Hepatocyte (in vitro differentiated cells): ENCODE measurements at regions not wholly inside any gene's neighbourhood (a gene's known extent, or its start where the extent isn't known, plus 50 kb on each side); places are given as distances from the start of the nearest gene placed in this dataset.

ENCODE experiments used
- CTCF ChIP-seq: fragments of 200-600 bp; sonication (generic); IDR thresholded peaks from 2 replicates; pipeline ENCODE4 v1.5.1; 2016; ENCODE audit warnings: antibody characterized with exemption, mild to moderate bottlenecking; ENCODE audit not compliant: poor library complexity
- EZH2 ChIP-seq: fragments of 200-600 bp; sonication (generic); IDR thresholded peaks from 2 replicates; pipeline ENCODE4 v1.6.1; 2016; ENCODE audit warnings: antibody characterized with exemption, mild to moderate bottlenecking, borderline replicate concordance

DNA sequence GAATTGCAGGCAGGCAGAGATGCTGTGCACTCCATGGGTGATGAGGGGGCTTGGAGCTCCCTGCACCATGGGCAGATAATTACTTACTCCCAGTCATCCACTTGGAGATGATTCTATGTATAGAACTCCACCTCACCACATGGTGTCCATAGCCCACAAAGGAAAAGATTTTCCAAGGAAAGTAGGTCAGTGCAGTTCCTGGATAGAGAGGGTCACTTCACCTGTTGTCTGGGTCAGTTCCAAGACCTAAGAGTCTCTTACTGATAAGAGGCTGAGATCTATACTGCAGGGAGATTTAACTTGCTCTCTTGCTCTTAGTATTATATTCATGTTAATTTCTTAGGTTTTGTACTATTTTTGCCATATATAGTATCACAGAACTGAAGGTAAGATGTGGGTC is 113.9 kb upstream of the BRINP1 start:
- TF ChIP-seq CTCF = no peak
- TF ChIP-seq EZH2 = no peak
